WTC11 (cell line): ENCODE measurements at regions not wholly inside any gene's neighbourhood (a gene's known extent, or its start where the extent isn't known, plus 50 kb on each side); places are given as distances from the start of the nearest gene placed in this dataset.

Experiments
- ATAC-seq: fragments of 200-7000 bp; cut with Tn5 transposase; 2 replicates; pipeline ENCODE4 v1.10.0; 2021; ENCODE audit warnings: mild to moderate bottlenecking, moderate library complexity
- CTCF ChIA-PET: fragments of 300-600 bp; sonication (Branson Sonifier 250); formaldehyde crosslinking; loops from one replicate; lab custom pipeline; 2021; ENCODE audit warnings: antibody characterized with exemption; lab: Charles Lee
- POLR2A ChIA-PET: fragments of 350-600 bp; sonication (Branson Sonifier 250); formaldehyde crosslinking; loops from one replicate; lab custom pipeline; 2021; ENCODE audit warnings: antibody characterized with exemption; lab: Charles Lee
- DNase-seq: peaks from one replicate; pipeline ENCODE4 v3.0.0; 2021; ENCODE audit warnings: low spot score
- H3K27ac Mint-ChIP-seq: 2 replicates; pipeline ENCODE4 v1.8.0; 2021; ENCODE audit warnings: mixed read lengths
- H3K27me3 Mint-ChIP-seq: 2 replicates; pipeline ENCODE4 v1.8.0; 2021; ENCODE audit warnings: low read depth, mild to moderate bottlenecking, moderate library complexity, mixed read lengths
- H3K36me3 Mint-ChIP-seq: 2 replicates; pipeline ENCODE4 v1.8.0; 2021; ENCODE audit warnings: mixed read lengths
- H3K4me1 Mint-ChIP-seq: 2 replicates; pipeline ENCODE4 v1.8.0; 2022; ENCODE audit warnings: mixed read lengths
- H3K4me3 Mint-ChIP-seq: 2 replicates; pipeline ENCODE4 v1.8.0; 2021; ENCODE audit warnings: mild to moderate bottlenecking, moderate library complexity, mixed read lengths
- H3K9me3 Mint-ChIP-seq: 2 replicates; pipeline ENCODE4 v1.8.0; 2021; ENCODE audit warnings: mixed read lengths
- FOXK1 ChIP-seq: sonication (generic); formaldehyde crosslinking; IDR thresholded peaks from 2 replicates; pipeline ENCODE4 v1.8.0; 2022; ENCODE audit warnings: mild to moderate bottlenecking, moderate library complexity, missing genetic modification reagents
- FOXP1 ChIP-seq: sonication (generic); formaldehyde crosslinking; IDR thresholded peaks from 2 replicates; pipeline ENCODE4 v1.8.0; 2022; ENCODE audit warnings: missing genetic modification reagents, mild to moderate bottlenecking, moderate library complexity, borderline replicate concordance
- GABPB1 ChIP-seq: sonication (generic); formaldehyde crosslinking; IDR thresholded peaks from 2 replicates; pipeline ENCODE4 v1.8.1; 2023; ENCODE audit warnings: mild to moderate bottlenecking, missing genetic modification reagents
- MYBL2 ChIP-seq: sonication (generic); formaldehyde crosslinking; IDR thresholded peaks from 2 replicates; pipeline ENCODE4 v1.8.1; 2023; ENCODE audit warnings: mild to moderate bottlenecking, moderate library complexity, missing genetic modification reagents
- NFYB ChIP-seq: sonication (generic); formaldehyde crosslinking; conservative IDR thresholded peaks from 2 replicates; pipeline ENCODE4 v1.8.0; 2022; ENCODE audit warnings: low read depth, missing genetic modification reagents
- NR3C1 ChIP-seq: sonication (generic); formaldehyde crosslinking; conservative IDR thresholded peaks from 2 replicates; pipeline ENCODE4 v1.8.1; 2023; ENCODE audit warnings: low read depth, mild to moderate bottlenecking, missing genetic modification reagents
- PRRX2 ChIP-seq: fragments of 250-450 bp; sonication (Bioruptor Pico); IDR thresholded peaks from 2 replicates; pipeline ENCODE4 v1.8.0; 2021; ENCODE audit warnings: mild to moderate bottlenecking
- SOX15 ChIP-seq: fragments of 250-450 bp; sonication (Bioruptor Pico); IDR thresholded peaks from 2 replicates; pipeline ENCODE4 v1.9.0; 2021; ENCODE audit warnings: mild to moderate bottlenecking
- TEAD4 ChIP-seq: sonication (generic); formaldehyde crosslinking; IDR thresholded peaks from 2 replicates; pipeline ENCODE4 v1.8.0; 2022; ENCODE audit warnings: mild to moderate bottlenecking, missing genetic modification reagents
- ZNF138 ChIP-seq: sonication (generic); formaldehyde crosslinking; conservative IDR thresholded peaks from 2 replicates; pipeline ENCODE4 v1.8.1; 2022; ENCODE audit warnings: mild to moderate bottlenecking, moderate library complexity, missing genetic modification reagents
- ZNF219 ChIP-seq: sonication (generic); formaldehyde crosslinking; IDR thresholded peaks from 2 replicates; pipeline ENCODE4 v1.8.0; 2023; ENCODE audit warnings: missing genetic modification reagents, mild to moderate bottlenecking, borderline replicate concordance
- ZNF263 ChIP-seq: sonication (generic); formaldehyde crosslinking; IDR thresholded peaks from 2 replicates; pipeline ENCODE4 v1.8.1; 2022; ENCODE audit warnings: low read depth, mild to moderate bottlenecking, moderate library complexity, missing genetic modification reagents
- ZNF396 ChIP-seq: fragments of 250-450 bp; sonication (Bioruptor Pico); IDR thresholded peaks from 2 replicates; pipeline ENCODE4 v1.8.0; 2021; ENCODE audit warnings: mild to moderate bottlenecking, moderate library complexity, borderline replicate concordance
- ZNF416 ChIP-seq: fragments of 250-450 bp; sonication (Bioruptor Pico); IDR thresholded peaks from 2 replicates; pipeline ENCODE4 v1.9.0; 2021; ENCODE audit warnings: mild to moderate bottlenecking, inconsistent platforms
- ZNF423 ChIP-seq: fragments of 250-450 bp; sonication (Bioruptor Pico); IDR thresholded peaks from 2 replicates; pipeline ENCODE4 v2.1.2; 2022; ENCODE audit warnings: mild to moderate bottlenecking, moderate library complexity
- ZNF671 ChIP-seq: fragments of 250-450 bp; sonication (Bioruptor Pico); IDR thresholded peaks from 2 replicates; pipeline ENCODE4 v1.8.0; 2021; ENCODE audit warnings: mild to moderate bottlenecking
- TF ChIP-seq, protein P1 (sequence below): sonication (generic); formaldehyde crosslinking; IDR thresholded peaks from 2 replicates; pipeline ENCODE4 v1.8.1; 2023; ENCODE audit warnings: mild to moderate bottlenecking, missing genetic modification reagents
- TF ChIP-seq, protein P2 (sequence below): fragments of 250-450 bp; sonication (Bioruptor Pico); conservative IDR thresholded peaks from 2 replicates; pipeline ENCODE4 v1.9.0; 2021; ENCODE audit warnings: mild to moderate bottlenecking
- TF ChIP-seq, protein P3 (sequence below): fragments of 250-450 bp; sonication (Bioruptor Pico); IDR thresholded peaks from 2 replicates; pipeline ENCODE4 v1.9.0; 2021; ENCODE audit warnings: mild to moderate bottlenecking
- TF ChIP-seq, protein P4 (sequence below): sonication (generic); formaldehyde crosslinking; IDR thresholded peaks from 2 replicates; pipeline ENCODE4 v1.8.1; 2022; ENCODE audit warnings: low read depth, mild to moderate bottlenecking, moderate library complexity, missing genetic modification reagents, borderline replicate concordance
- TF ChIP-seq, protein P5 (sequence below): fragments of 250-450 bp; sonication (Bioruptor Pico); IDR thresholded peaks from 2 replicates; pipeline ENCODE4 v1.9.0; 2021; ENCODE audit warnings: mild to moderate bottlenecking
- TF ChIP-seq, protein P6 (sequence below): fragments of 250-450 bp; sonication (Bioruptor Pico); IDR thresholded peaks from 2 replicates; pipeline ENCODE4 v1.8.0; 2021; ENCODE audit warnings: mild to moderate bottlenecking

DNA sequence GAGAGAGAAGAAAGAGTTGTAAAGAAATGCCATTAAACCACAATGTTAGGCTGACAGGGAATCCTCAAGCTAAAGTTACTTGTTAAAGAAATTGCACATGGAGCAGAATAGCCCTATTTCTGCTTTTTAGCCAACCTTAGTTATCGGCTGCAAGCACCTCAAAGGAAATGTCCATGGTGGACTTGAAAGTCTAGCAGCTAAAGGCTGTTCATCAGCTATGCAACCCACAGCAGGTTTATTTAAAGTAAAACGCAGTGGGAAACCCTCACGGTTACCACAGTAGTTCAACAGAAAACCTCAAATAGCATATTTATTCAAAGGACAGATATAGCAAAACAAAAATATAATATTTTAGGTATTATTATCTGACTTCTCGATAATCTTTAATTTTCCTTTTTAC is 967.2 kb downstream of the IGSF11 start:
- DNase-seq, result no peak
- ATAC-seq, result no peak
- Mint-ChIP-seq H3K27ac (no peak overlapping the region), H3K36me3 (no peaks in the 10 kb centered on the region), H3K27me3 (no peaks in the 10 kb centered on the region), H3K9me3 (peaks cover 10% of the 10 kb centered on the region), H3K4me3 (no peak overlapping the region)
- ChIA-PET CTCF (no interaction called here), POLR2A (no interaction called here)
- TF ChIP-seq ZNF671 (CRISPR knock-in tag), result no peak
- TF ChIP-seq NFYB, result no peak
- TF ChIP-seq GABPB1 (CRISPR knock-in tag), result no peak
- TF ChIP-seq, protein P1, sequence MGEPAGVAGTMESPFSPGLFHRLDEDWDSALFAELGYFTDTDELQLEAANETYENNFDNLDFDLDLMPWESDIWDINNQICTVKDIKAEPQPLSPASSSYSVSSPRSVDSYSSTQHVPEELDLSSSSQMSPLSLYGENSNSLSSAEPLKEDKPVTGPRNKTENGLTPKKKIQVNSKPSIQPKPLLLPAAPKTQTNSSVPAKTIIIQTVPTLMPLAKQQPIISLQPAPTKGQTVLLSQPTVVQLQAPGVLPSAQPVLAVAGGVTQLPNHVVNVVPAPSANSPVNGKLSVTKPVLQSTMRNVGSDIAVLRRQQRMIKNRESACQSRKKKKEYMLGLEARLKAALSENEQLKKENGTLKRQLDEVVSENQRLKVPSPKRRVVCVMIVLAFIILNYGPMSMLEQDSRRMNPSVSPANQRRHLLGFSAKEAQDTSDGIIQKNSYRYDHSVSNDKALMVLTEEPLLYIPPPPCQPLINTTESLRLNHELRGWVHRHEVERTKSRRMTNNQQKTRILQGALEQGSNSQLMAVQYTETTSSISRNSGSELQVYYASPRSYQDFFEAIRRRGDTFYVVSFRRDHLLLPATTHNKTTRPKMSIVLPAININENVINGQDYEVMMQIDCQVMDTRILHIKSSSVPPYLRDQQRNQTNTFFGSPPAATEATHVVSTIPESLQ (CRISPR knock-in tag), result no peak
- TF ChIP-seq, protein P2, sequence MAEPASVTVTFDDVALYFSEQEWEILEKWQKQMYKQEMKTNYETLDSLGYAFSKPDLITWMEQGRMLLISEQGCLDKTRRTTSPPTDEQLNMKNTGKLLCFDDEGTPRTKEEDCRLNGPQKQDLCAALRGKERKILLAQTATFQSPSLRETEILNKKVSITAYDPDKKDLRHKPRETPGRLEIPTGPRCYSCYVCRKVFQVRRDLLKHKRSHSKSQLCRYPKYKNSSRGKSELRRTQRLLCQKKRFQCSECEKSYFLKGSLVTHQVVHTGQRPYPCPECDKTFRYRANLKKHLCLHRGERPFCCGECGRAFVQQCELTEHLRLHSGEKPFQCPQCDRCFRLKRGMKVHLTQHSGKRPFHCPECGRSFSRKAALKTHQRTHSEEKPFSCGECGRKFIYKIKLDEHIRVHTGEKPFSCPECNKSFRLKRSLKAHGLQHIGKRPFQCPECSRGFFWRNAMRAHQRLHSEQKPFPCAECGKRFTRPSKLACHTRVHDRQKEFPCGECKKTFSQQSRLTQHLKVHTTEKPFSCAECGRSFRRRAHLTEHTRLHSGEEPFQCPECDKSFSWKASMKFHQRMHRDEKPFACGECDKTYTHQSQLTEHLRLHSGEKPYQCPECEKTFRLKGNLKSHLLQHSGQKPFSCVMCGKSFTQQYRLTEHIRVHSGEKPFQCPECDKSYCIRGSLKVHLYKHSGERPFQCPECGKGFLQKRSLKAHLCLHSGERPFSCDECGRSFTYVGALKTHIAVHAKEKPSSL (CRISPR knock-in tag), result no peak
- TF ChIP-seq, all 79 proteins: peak for 0
- no peaks in the 10 kb centered on the region for H3K4me1 Mint-ChIP-seq

DNA sequence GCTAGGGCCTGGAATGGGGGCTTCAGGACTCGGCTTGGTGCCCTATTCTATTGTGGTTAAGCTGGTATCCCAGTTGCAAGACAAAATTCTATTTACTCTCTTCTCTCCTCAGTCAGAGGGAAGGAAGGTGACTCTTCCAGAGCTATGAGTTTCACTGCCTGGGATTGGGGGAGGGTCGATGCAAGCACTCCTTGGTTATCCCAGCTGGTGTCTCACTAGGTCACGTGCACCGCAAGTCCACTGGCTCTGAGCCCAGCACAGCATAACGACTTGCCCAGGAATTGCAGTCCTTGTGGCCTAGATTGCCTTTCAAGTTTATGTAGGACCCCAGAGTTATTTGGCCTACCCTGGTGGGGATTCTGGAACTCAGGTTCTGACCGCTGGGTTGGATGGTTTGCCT is 958.8 kb downstream of the IGSF11 start:
- no peak for ATAC-seq
- Mint-ChIP-seq H3K4me3 (no peak overlapping the region), H3K36me3 (no peaks in the 10 kb centered on the region), H3K9me3 (peaks cover 18% of the 10 kb centered on the region), H3K4me1 (peaks cover 2% of the 10 kb centered on the region; the same call in 1 of the 2 replicates), H3K27me3 (no peaks in the 10 kb centered on the region), H3K27ac (no peak overlapping the region)
- CTCF ChIA-PET, result no interaction called here
- DNase-seq, result no peak
- TF ChIP-seq ZNF416 (CRISPR knock-in tag) (no peak), ZNF138 (CRISPR knock-in tag) (no peak), NR3C1 (CRISPR knock-in tag) (no peak), ZNF423 (no peak), MYBL2 (CRISPR knock-in tag) (no peak), FOXK1 (CRISPR knock-in tag) (no peak), TEAD4 (no peak), PRRX2 (CRISPR knock-in tag) (no peak)
- TF ChIP-seq, protein P3, sequence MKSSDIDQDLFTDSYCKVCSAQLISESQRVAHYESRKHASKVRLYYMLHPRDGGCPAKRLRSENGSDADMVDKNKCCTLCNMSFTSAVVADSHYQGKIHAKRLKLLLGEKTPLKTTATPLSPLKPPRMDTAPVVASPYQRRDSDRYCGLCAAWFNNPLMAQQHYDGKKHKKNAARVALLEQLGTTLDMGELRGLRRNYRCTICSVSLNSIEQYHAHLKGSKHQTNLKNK (CRISPR knock-in tag), result no peak
- TF ChIP-seq, protein P1 (CRISPR knock-in tag), result no peak
- TF ChIP-seq, protein P4, sequence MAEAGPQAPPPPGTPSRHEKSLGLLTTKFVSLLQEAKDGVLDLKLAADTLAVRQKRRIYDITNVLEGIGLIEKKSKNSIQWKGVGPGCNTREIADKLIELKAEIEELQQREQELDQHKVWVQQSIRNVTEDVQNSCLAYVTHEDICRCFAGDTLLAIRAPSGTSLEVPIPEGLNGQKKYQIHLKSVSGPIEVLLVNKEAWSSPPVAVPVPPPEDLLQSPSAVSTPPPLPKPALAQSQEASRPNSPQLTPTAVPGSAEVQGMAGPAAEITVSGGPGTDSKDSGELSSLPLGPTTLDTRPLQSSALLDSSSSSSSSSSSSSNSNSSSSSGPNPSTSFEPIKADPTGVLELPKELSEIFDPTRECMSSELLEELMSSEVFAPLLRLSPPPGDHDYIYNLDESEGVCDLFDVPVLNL (CRISPR knock-in tag), result no peak
- POLR2A ChIA-PET, result no interaction called here

DNA sequence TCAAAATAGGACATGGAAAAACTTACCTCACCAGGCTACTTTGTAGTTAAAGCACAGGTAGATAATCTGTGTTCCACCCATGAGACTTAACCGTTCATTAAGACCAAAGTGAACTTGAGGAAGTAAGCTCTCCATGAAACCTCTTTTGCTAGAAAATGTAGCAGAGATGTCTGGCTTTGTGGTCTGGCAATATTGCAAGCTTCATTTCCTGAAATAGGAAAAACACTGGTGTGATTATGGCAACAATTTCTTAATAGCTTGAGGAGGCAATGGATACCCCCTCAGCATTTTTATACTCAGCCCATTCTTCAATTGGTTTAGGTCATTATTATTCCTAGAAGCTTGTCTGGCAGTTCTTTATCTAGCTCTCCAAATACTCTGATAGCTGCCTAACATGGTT is 957.3 kb downstream of the IGSF11 start:
- Mint-ChIP-seq H3K27ac (no peak overlapping the region), H3K36me3 (no peaks in the 10 kb centered on the region), H3K4me1 (peaks cover 2% of the 10 kb centered on the region; the same call in 1 of the 2 replicates), H3K27me3 (no peaks in the 10 kb centered on the region), H3K9me3 (peaks cover 15% of the 10 kb centered on the region), H3K4me3 (no peak overlapping the region)
- ChIA-PET POLR2A (no interaction called here), CTCF (no interaction called here)
- DNase-seq, result no peak
- ATAC-seq, result no peak
- TF ChIP-seq, protein P5, sequence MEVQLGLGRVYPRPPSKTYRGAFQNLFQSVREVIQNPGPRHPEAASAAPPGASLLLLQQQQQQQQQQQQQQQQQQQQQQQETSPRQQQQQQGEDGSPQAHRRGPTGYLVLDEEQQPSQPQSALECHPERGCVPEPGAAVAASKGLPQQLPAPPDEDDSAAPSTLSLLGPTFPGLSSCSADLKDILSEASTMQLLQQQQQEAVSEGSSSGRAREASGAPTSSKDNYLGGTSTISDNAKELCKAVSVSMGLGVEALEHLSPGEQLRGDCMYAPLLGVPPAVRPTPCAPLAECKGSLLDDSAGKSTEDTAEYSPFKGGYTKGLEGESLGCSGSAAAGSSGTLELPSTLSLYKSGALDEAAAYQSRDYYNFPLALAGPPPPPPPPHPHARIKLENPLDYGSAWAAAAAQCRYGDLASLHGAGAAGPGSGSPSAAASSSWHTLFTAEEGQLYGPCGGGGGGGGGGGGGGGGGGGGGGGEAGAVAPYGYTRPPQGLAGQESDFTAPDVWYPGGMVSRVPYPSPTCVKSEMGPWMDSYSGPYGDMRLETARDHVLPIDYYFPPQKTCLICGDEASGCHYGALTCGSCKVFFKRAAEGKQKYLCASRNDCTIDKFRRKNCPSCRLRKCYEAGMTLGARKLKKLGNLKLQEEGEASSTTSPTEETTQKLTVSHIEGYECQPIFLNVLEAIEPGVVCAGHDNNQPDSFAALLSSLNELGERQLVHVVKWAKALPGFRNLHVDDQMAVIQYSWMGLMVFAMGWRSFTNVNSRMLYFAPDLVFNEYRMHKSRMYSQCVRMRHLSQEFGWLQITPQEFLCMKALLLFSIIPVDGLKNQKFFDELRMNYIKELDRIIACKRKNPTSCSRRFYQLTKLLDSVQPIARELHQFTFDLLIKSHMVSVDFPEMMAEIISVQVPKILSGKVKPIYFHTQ (CRISPR knock-in tag), result no peak
- TF ChIP-seq SOX15 (no peak), ZNF219 (CRISPR knock-in tag) (no peak), ZNF396 (CRISPR knock-in tag) (no peak), FOXP1 (CRISPR knock-in tag) (no peak), ZNF671 (CRISPR knock-in tag) (no peak), ZNF263 (CRISPR knock-in tag) (no peak), PRRX2 (CRISPR knock-in tag) (no peak)
- TF ChIP-seq, protein P6, sequence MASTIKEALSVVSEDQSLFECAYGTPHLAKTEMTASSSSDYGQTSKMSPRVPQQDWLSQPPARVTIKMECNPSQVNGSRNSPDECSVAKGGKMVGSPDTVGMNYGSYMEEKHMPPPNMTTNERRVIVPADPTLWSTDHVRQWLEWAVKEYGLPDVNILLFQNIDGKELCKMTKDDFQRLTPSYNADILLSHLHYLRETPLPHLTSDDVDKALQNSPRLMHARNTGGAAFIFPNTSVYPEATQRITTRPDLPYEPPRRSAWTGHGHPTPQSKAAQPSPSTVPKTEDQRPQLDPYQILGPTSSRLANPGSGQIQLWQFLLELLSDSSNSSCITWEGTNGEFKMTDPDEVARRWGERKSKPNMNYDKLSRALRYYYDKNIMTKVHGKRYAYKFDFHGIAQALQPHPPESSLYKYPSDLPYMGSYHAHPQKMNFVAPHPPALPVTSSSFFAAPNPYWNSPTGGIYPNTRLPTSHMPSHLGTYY, result no peak
